ENCODE measurements at regions not wholly inside any gene's neighbourhood (a gene's known extent, or its start where the extent isn't known, plus 50 kb on each side); places are given as distances from the start of the nearest gene placed in this dataset.

DNA sequence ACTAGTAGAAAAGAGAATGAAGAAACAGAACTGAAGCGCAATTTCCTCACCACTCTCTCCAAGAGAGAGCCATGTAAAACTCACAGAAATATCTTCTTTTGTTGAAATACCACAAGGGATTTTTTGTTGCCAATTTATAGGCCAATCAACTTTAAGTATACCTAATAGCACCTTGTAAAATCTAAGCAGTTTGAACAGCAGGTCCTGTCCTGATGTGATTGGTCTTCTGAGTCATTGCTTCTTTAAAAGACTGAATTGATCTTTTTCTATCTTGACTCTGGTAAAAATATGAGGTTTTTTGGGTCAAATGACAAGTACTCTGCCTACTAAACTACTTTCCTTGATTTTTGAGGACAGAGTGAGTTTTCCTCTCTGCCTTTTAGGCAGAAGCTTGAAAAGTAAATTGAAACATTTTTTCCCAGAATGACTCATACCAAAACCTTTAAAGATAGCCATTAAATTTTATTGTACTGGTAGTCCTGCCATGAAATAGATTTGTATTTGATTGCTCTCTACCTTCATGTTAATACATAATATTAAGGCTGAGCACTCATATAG is 343.9 kb upstream of the CBLB start:
- in situ Hi-C loops (cut with HindIII; ENCODE audit: low sequenced_read_pairs) = no loop called here
- no peak overlapping the region for H3K4me3 ChIP-seq (ENCODE audit: low read depth, low read length)
- DNase-seq (ENCODE audit: low read depth) = no peak
- TF ChIP-seq, protein P1, sequence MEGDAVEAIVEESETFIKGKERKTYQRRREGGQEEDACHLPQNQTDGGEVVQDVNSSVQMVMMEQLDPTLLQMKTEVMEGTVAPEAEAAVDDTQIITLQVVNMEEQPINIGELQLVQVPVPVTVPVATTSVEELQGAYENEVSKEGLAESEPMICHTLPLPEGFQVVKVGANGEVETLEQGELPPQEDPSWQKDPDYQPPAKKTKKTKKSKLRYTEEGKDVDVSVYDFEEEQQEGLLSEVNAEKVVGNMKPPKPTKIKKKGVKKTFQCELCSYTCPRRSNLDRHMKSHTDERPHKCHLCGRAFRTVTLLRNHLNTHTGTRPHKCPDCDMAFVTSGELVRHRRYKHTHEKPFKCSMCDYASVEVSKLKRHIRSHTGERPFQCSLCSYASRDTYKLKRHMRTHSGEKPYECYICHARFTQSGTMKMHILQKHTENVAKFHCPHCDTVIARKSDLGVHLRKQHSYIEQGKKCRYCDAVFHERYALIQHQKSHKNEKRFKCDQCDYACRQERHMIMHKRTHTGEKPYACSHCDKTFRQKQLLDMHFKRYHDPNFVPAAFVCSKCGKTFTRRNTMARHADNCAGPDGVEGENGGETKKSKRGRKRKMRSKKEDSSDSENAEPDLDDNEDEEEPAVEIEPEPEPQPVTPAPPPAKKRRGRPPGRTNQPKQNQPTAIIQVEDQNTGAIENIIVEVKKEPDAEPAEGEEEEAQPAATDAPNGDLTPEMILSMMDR (IDR thresholded peaks at IDR 0.05; ENCODE audit: low read depth, low read length, missing control alignments) = no peak

DNA sequence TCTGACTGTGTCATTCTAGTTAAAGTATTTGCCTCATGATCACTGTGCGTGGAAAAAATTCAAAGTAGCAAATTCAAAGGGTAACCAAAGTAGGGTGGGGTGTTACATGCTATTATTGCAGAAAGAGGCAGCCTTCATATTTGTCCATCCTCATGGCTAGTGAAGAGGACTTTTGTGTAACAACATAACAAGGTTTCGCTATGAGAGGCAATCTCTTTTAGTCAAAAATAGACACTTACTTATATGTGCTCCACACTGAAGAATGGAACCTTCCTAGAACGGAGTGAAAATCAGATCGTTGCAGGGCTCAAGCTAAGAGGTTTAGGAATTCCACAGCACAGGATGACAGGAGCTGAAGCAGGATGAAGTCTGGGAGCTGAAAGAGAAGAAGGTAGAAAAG is 345.1 kb upstream of the CBLB start:
- H3K4me3 ChIP-seq (ENCODE audit: low read depth, low read length) = no peak overlapping the region
- TF ChIP-seq, protein P1 (IDR thresholded peaks at IDR 0.05; ENCODE audit: low read depth, low read length, missing control alignments) = no peak
- in situ Hi-C loops (cut with HindIII; ENCODE audit: low sequenced_read_pairs) = no loop called here
- no peak for DNase-seq (ENCODE audit: low read depth)

- TF ChIP-seq, protein P1 (IDR thresholded peaks at IDR 0.05; ENCODE audit: low read depth, low read length, missing control alignments) = no peak
- H3K4me3 ChIP-seq (ENCODE audit: low read depth, low read length) = no peak overlapping the region
- in situ Hi-C loops (cut with HindIII; ENCODE audit: low sequenced_read_pairs) = no loop called here
- no peak for DNase-seq (ENCODE audit: low read depth)
Observed at GRCh38 chr3:106214641-106215040, 345.8 kb upstream of the CBLB start.

DNA sequence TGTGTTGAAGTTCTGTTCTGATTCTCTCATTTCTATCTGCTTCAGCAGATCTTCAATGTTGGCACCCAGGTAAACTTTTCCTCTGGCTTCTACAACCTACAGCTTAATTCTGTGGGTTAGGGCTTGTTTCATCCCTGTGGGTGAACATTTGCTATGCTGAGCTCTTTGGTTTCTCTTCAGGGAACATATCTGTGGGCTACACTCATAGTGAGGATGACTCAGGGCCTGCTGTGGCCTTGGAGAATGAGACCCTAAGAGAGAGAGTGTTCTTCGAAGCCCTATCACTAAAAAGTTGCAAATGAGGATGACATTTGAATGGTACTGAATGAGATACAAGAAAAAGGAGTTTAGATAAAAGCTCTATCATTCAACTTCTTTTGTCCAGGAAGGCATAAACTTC is 346.2 kb upstream of the CBLB start:
- H3K4me3 ChIP-seq (ENCODE audit: low read depth, low read length) = no peak overlapping the region
- TF ChIP-seq, protein P1 (IDR thresholded peaks at IDR 0.05; ENCODE audit: low read depth, low read length, missing control alignments) = no peak
- peak; percentile 39 for DNase-seq (ENCODE audit: low read depth)
- in situ Hi-C loops (cut with HindIII; ENCODE audit: low sequenced_read_pairs) = no loop called here

GRCh38 chr3:106217745-106218144 is 348.9 kb upstream of the CBLB start:
- in situ Hi-C loops (cut with HindIII; ENCODE audit: low sequenced_read_pairs) = no loop called here
- H3K4me3 ChIP-seq (ENCODE audit: low read depth, low read length) = no peak overlapping the region
- TF ChIP-seq, protein P1 (IDR thresholded peaks at IDR 0.05; ENCODE audit: low read depth, low read length, missing control alignments) = no peak
- DNase-seq (ENCODE audit: low read depth) = no peak

- TF ChIP-seq, protein P1 (IDR thresholded peaks at IDR 0.05; ENCODE audit: low read depth, low read length, missing control alignments) = no peak
- in situ Hi-C loops (cut with HindIII; ENCODE audit: low sequenced_read_pairs) = no loop called here
- no peak for DNase-seq (ENCODE audit: low read depth)
- H3K4me3 ChIP-seq (ENCODE audit: low read depth, low read length) = no peak overlapping the region
Observed at GRCh38 chr3:106227068-106227467, 358.3 kb upstream of the CBLB start.

Data from astrocyte of the cerebellum (primary cell).